ENCODE measurements at regions not wholly inside any gene's neighbourhood (a gene's known extent, or its start where the extent isn't known, plus 50 kb on each side); places are given as distances from the start of the nearest gene placed in this dataset.

DNA sequence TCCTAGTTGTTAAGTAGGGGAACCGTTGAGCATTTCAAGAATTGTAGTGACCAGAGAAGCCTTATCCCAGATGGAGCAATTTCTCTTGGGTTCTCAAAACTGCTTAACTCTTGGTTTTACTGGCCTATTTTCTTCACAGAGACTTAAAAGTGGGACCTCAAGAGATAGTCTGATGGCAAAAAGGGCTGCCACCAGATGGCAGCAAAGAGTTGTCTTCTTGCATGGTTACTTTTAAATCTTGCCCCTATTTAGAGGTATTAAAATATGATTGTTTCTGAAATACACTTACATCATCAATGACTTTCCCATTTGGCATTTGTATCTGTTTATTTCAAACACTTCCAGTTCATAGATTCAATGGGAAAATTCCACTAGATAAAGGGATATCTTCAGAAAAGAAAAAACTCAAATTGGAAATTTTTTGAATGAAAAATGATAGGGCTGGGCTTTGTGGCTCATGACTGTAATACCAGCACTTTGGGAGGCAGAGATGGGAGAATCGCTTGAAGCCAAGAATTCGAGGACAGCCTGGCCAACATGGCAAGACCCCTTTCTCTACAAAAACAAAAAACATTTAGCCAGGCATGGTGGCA is 69.9 kb upstream of the CNTN1 start:
- peak; percentile 53 for DNase-seq

DNA sequence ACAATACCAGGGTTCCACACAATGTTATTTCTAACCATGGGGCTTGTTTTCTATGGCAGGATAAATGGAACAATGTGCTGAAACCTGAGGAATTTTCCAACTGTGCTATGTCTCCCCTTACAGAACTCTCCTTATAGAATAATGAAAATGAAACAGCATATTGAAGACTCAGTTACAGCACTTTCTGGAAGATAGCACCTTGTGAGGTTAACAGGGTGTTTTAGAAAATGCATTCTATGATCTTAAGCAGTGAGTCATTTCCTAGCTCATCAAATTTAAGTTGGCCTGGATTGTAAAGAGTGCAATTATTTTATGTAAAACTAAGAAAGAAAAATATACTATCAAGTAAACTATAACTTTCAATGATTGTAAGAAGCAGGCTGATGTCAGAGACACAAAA is 60.1 kb upstream of the CNTN1 start:
- no peak for DNase-seq

DNA sequence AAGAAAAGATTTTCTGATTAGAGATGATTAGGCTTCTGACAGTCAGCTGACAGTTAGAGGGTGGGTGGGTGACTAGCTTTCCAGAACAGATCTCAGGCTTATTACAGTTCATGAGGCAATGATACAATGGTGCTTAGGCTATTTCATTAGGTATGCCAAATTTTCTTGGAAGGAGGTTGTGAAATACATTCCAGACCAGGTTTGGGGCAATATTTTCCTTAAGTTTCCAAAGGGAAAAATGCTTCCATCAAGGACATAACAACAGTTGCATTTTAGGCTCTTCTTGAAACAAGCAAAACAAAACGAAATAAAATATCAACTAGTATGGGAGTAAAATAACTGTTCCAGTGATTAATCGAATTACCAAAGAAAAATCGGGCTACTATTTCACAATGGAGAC is 59.3 kb upstream of the CNTN1 start:
- DNase-seq: no peak

DNA sequence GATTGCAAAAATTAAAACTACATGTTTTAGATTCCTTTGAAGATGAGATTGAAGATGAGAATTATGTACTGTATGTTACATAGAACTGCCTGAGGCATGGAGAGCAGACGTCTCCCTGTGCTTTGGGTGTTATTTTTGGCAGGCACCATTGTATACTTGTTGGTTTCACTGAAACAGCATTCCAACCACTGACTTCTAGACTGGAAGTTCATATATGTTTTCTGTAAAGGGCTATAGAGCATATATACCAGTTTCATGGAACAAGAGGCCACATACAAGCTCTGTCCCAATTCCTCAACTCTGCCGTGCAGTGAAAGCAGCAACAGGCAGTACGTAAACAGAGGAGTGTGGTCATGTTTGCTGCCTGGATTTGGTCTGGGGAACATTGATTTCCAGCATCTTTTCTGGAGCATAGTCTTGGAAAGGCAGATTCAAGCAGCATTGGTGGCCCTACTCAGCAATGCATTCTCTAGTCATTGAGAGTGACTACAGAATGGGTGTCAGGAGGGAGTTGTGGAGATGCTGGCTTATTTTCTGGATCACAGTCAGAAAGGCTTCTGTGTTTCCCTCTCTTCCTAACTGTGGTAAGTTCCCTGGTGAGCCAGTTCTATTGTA is 57.6 kb upstream of the CNTN1 start:
- no peak for DNase-seq

DNA sequence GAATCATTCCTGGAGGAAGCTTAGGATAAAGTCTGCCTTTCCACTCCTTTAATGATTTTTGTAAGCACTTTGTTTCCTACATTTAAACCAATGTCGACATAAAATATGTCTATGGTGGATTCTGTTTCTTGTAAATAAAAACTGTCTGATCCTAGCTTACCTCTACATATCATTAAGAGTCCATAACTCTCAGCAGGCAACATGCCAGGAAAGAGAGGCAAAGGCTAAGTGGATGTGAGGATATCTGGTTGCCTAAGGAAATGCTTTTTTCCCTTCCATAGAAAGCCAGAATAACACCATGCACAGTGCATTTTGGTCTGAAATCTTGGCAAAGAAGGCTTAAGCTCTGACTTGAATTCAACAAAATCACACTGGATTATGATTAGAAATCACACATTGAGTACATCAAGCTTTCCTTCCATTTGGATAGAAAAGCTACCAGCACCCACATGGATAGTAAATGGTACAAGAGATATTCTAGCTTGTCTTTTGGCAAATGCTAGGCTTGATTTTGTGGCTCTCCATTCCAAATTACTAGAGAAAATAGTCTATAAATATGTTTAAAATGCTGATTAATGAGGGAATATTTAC is 57.0 kb upstream of the CNTN1 start:
- no peak for DNase-seq
